Right lobe of liver (tissue), 4 donors: ENCODE measurements at regions not wholly inside any gene's neighbourhood (a gene's known extent, or its start where the extent isn't known, plus 50 kb on each side); places are given as distances from the start of the nearest gene placed in this dataset.

Experiments
- POLR2A ChIP-seq: fragments of 450-650 bp; IDR thresholded peaks from one replicate; pipeline ENCODE4 v1.6.1; 2017; ENCODE audit warnings: antibody characterized with exemption, mild to moderate bottlenecking
- TF ChIP-seq, protein P1 (sequence below), 4 donors: fragments of 200-600 bp in 3 of 4; fragments of 450-650 bp in 1 of 4; IDR thresholded peaks; one replicate each; pipeline versions ENCODE4 v1.5.1 to v1.8.0; 2016 to 2022; ENCODE audit warnings: antibody characterized with exemption in 4 of 4, mild to moderate bottlenecking in 2 of 4
- donor health status: DM: no; HTN: no; CAD: no.
- donor health status: DM: no; HTN: no; CAD: no.
- donor health status: DM: no; HTN: yes; CAD: no.

DNA sequence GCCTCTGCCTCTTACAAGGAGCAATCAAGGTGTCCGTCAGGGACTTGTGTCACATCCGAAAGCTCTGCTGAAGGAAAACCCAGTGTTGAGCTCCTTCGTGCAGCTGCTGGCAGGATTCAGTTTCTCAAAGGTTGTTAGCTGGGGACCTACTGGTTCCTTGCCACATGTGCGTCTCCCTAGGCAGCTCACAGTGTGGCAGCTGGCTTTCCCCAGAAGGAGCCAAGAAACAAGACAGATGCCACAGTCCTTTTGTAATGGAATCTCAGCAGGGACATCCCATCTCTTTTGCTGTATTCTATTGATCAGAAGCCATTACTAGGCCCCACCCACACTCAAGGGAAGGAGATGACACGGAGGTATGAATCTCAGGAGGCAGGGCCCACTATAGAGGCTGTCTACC lies 488.8 kb downstream of the CD83 start:
- TF ChIP-seq, protein P1, sequence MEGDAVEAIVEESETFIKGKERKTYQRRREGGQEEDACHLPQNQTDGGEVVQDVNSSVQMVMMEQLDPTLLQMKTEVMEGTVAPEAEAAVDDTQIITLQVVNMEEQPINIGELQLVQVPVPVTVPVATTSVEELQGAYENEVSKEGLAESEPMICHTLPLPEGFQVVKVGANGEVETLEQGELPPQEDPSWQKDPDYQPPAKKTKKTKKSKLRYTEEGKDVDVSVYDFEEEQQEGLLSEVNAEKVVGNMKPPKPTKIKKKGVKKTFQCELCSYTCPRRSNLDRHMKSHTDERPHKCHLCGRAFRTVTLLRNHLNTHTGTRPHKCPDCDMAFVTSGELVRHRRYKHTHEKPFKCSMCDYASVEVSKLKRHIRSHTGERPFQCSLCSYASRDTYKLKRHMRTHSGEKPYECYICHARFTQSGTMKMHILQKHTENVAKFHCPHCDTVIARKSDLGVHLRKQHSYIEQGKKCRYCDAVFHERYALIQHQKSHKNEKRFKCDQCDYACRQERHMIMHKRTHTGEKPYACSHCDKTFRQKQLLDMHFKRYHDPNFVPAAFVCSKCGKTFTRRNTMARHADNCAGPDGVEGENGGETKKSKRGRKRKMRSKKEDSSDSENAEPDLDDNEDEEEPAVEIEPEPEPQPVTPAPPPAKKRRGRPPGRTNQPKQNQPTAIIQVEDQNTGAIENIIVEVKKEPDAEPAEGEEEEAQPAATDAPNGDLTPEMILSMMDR (IDR thresholded peaks at IDR 0.05): no peak
- no peak for TF ChIP-seq POLR2A
